SK-N-SH treated with all-trans-retinoic acid at 6 μM for 48 hours (cell line): ENCODE measurements at regions not wholly inside any gene's neighbourhood (a gene's known extent, or its start where the extent isn't known, plus 50 kb on each side); places are given as distances from the start of the nearest gene placed in this dataset.

Source experiments
- ATAC-seq: fragments of 200-7000 bp; cut with Tn5 transposase; 3 replicates; pipeline ENCODE4 v1.9.1; 2020; ENCODE audit warnings: mild to moderate bottlenecking, moderate library complexity
- ARNTL ChIP-seq: fragments of 450-650 bp; formaldehyde crosslinking; IDR thresholded peaks from 2 replicates; pipeline ENCODE4 v1.5.0; 2020; ENCODE audit warnings: low read depth, mild to moderate bottlenecking, moderate library complexity, borderline replicate concordance
- BACH2 ChIP-seq: fragments of 250-450 bp; sonication (Bioruptor Pico); IDR thresholded peaks from 2 replicates; pipeline ENCODE4 v1.9.0; 2021; ENCODE audit warnings: mild to moderate bottlenecking, borderline replicate concordance
- CSDC2 ChIP-seq: fragments of 250-450 bp; sonication (Bioruptor Pico); IDR thresholded peaks from 2 replicates; pipeline ENCODE4 v1.5.0; 2020; ENCODE audit warnings: mild to moderate bottlenecking, moderate library complexity
- ESRRG ChIP-seq: fragments of 250-450 bp; sonication (Bioruptor Pico); IDR thresholded peaks from 2 replicates; pipeline ENCODE4 v1.6.1; 2021; ENCODE audit warnings: mild to moderate bottlenecking
- GLIS3 ChIP-seq: fragments of 250-450 bp; sonication (Bioruptor Pico); IDR thresholded peaks from 2 replicates; pipeline ENCODE4 v1.5.0; 2020; ENCODE audit warnings: mild to moderate bottlenecking, moderate library complexity
- OSR1 ChIP-seq: fragments of 250-450 bp; sonication (Bioruptor Pico); IDR thresholded peaks from 2 replicates; pipeline ENCODE4 v1.8.0; 2022; ENCODE audit warnings: moderate library complexity, mild to moderate bottlenecking, inconsistent platforms
- PATZ1 ChIP-seq: fragments of 250-450 bp; sonication (Bioruptor Pico); IDR thresholded peaks from 2 replicates; pipeline ENCODE4 v1.8.0; 2020; ENCODE audit warnings: mild to moderate bottlenecking, moderate library complexity, borderline replicate concordance
- POU6F1 ChIP-seq: fragments of 250-450 bp; sonication (Bioruptor Pico); IDR thresholded peaks from 2 replicates; pipeline ENCODE4 v1.8.0; 2021; ENCODE audit warnings: low read depth, mild to moderate bottlenecking, moderate library complexity, borderline replicate concordance
- PPARA ChIP-seq: fragments of 250-450 bp; sonication (Bioruptor Pico); IDR thresholded peaks from 2 replicates; pipeline ENCODE4 v1.5.0; 2020; ENCODE audit warnings: mild to moderate bottlenecking, borderline replicate concordance
- RARB ChIP-seq: fragments of 250-450 bp; sonication (Bioruptor Pico); IDR thresholded peaks from 2 replicates; pipeline ENCODE4 v1.8.0; 2021; ENCODE audit warnings: mild to moderate bottlenecking, moderate library complexity
- SNAI2 ChIP-seq: fragments of 250-450 bp; sonication (Bioruptor Pico); IDR thresholded peaks from 2 replicates; pipeline ENCODE4 v1.5.0; 2020; ENCODE audit warnings: mild to moderate bottlenecking, moderate library complexity
- TCF4 ChIP-seq: fragments of 250-450 bp; sonication (Bioruptor Pico); IDR thresholded peaks from 2 replicates; pipeline ENCODE4 v1.8.0; 2021; ENCODE audit warnings: mild to moderate bottlenecking, moderate library complexity, borderline replicate concordance
- TOX ChIP-seq: fragments of 250-450 bp; sonication (Bioruptor Pico); IDR thresholded peaks from 2 replicates; pipeline ENCODE4 v1.8.0; 2021; ENCODE audit warnings: mild to moderate bottlenecking, moderate library complexity, borderline replicate concordance
- ZC3H10 ChIP-seq: fragments of 250-450 bp; sonication (Bioruptor Pico); IDR thresholded peaks from 2 replicates; pipeline ENCODE4 v1.5.1; 2021; ENCODE audit warnings: mild to moderate bottlenecking, moderate library complexity
- ZFP3 ChIP-seq: fragments of 250-450 bp; sonication (Bioruptor Pico); IDR thresholded peaks from 2 replicates; pipeline ENCODE4 v1.5.0; 2020; ENCODE audit warnings: mild to moderate bottlenecking, moderate library complexity
- ZFP30 ChIP-seq: fragments of 450-650 bp; formaldehyde crosslinking; IDR thresholded peaks from 2 replicates; pipeline ENCODE4 v1.5.0; 2022; ENCODE audit warnings: mild to moderate bottlenecking, moderate library complexity
- ZNF8 ChIP-seq: fragments of 450-650 bp; formaldehyde crosslinking; IDR thresholded peaks from 2 replicates; pipeline ENCODE4 v1.5.0; 2020; ENCODE audit warnings: mild to moderate bottlenecking, moderate library complexity
- TF ChIP-seq, protein P1 (sequence below): fragments of 250-450 bp; sonication (Bioruptor Pico); IDR thresholded peaks from 2 replicates; pipeline ENCODE4 v1.5.1; 2020; ENCODE audit warnings: low read depth, mild to moderate bottlenecking, moderate library complexity
- TF ChIP-seq, protein P2 (sequence below): fragments of 250-450 bp; sonication (Bioruptor Pico); IDR thresholded peaks from 2 replicates; pipeline ENCODE4 v1.5.1; 2021; ENCODE audit warnings: mild to moderate bottlenecking, moderate library complexity
- TF ChIP-seq, protein P3 (sequence below): fragments of 250-450 bp; sonication (Bioruptor Pico); IDR thresholded peaks from 2 replicates; pipeline ENCODE4 v1.5.0; 2020; ENCODE audit warnings: mild to moderate bottlenecking, moderate library complexity

- TF ChIP-seq PATZ1 (CRISPR knock-in tag) (no peak), PPARA (CRISPR knock-in tag) (no peak), TCF4 (CRISPR knock-in tag) (no peak), TOX (CRISPR knock-in tag) (no peak), ARNTL (no peak), ZFP3 (no peak), RARB (CRISPR knock-in tag) (no peak), ESRRG (CRISPR knock-in tag) (no peak), BACH2 (CRISPR knock-in tag) (no peak), CSDC2 (CRISPR knock-in tag) (no peak), ZC3H10 (CRISPR knock-in tag) (no peak), POU6F1 (CRISPR knock-in tag) (no peak), ZFP30 (CRISPR knock-in tag) (no peak)
- TF ChIP-seq, protein P1, sequence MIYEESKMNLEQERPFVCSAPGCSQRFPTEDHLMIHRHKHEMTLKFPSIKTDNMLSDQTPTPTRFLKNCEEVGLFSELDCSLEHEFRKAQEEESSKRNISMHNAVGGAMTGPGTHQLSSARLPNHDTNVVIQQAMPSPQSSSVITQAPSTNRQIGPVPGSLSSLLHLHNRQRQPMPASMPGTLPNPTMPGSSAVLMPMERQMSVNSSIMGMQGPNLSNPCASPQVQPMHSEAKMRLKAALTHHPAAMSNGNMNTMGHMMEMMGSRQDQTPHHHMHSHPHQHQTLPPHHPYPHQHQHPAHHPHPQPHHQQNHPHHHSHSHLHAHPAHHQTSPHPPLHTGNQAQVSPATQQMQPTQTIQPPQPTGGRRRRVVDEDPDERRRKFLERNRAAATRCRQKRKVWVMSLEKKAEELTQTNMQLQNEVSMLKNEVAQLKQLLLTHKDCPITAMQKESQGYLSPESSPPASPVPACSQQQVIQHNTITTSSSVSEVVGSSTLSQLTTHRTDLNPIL (CRISPR knock-in tag), result no peak
- TF ChIP-seq, protein P2, sequence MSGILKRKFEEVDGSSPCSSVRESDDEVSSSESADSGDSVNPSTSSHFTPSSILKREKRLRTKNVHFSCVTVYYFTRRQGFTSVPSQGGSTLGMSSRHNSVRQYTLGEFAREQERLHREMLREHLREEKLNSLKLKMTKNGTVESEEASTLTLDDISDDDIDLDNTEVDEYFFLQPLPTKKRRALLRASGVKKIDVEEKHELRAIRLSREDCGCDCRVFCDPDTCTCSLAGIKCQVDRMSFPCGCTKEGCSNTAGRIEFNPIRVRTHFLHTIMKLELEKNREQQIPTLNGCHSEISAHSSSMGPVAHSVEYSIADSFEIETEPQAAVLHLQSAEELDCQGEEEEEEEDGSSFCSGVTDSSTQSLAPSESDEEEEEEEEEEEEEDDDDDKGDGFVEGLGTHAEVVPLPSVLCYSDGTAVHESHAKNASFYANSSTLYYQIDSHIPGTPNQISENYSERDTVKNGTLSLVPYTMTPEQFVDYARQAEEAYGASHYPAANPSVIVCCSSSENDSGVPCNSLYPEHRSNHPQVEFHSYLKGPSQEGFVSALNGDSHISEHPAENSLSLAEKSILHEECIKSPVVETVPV (CRISPR knock-in tag), result no peak
- TF ChIP-seq, protein P3, sequence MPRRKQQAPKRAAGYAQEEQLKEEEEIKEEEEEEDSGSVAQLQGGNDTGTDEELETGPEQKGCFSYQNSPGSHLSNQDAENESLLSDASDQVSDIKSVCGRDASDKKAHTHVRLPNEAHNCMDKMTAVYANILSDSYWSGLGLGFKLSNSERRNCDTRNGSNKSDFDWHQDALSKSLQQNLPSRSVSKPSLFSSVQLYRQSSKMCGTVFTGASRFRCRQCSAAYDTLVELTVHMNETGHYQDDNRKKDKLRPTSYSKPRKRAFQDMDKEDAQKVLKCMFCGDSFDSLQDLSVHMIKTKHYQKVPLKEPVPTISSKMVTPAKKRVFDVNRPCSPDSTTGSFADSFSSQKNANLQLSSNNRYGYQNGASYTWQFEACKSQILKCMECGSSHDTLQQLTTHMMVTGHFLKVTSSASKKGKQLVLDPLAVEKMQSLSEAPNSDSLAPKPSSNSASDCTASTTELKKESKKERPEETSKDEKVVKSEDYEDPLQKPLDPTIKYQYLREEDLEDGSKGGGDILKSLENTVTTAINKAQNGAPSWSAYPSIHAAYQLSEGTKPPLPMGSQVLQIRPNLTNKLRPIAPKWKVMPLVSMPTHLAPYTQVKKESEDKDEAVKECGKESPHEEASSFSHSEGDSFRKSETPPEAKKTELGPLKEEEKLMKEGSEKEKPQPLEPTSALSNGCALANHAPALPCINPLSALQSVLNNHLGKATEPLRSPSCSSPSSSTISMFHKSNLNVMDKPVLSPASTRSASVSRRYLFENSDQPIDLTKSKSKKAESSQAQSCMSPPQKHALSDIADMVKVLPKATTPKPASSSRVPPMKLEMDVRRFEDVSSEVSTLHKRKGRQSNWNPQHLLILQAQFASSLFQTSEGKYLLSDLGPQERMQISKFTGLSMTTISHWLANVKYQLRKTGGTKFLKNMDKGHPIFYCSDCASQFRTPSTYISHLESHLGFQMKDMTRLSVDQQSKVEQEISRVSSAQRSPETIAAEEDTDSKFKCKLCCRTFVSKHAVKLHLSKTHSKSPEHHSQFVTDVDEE (CRISPR knock-in tag), result no peak
- ATAC-seq, result no peak
These were observed 171.2 kb upstream of the CIBAR2 start for GRCh38 chr16:85283305-85284050.

- ATAC-seq, result no peak
- TF ChIP-seq TOX (CRISPR knock-in tag) (no peak), ZC3H10 (CRISPR knock-in tag) (no peak), ZNF8 (CRISPR knock-in tag) (no peak), OSR1 (no peak), ZFP3 (no peak), CSDC2 (CRISPR knock-in tag) (no peak), TCF4 (CRISPR knock-in tag) (no peak), PPARA (CRISPR knock-in tag) (no peak), ESRRG (CRISPR knock-in tag) (no peak), SNAI2 (no peak), ZFP30 (CRISPR knock-in tag) (no peak), GLIS3 (CRISPR knock-in tag) (no peak), ARNTL (no peak), PATZ1 (CRISPR knock-in tag) (no peak), POU6F1 (CRISPR knock-in tag) (no peak)
- TF ChIP-seq, protein P2 (CRISPR knock-in tag), result no peak
- TF ChIP-seq, all 23 proteins: peak for 0
These were observed 172.0 kb upstream of the CIBAR2 start for GRCh38 chr16:85284141-85284817.
